OCI-LY3 (cell line): ENCODE measurements at regions not wholly inside any gene's neighbourhood (a gene's known extent, or its start where the extent isn't known, plus 50 kb on each side); places are given as distances from the start of the nearest gene placed in this dataset.

ENCODE experiments used
- EZH2phosphoT487 ChIP-seq: fragments of 200-600 bp; shearing (Covaris generic); IDR thresholded peaks from 2 replicates; pipeline ENCODE4 v1.6.1; 2018; ENCODE audit warnings: antibody characterized with exemption, mixed run types, low read depth
- TF ChIP-seq, protein P1 (sequence below): fragments of 200-600, 300-600 bp; sonication (generic); IDR thresholded peaks from 2 replicates; pipeline ENCODE4 v1.5.1; 2014; ENCODE audit warnings: antibody characterized with exemption, low read length, low read depth

- TF ChIP-seq, protein P1, sequence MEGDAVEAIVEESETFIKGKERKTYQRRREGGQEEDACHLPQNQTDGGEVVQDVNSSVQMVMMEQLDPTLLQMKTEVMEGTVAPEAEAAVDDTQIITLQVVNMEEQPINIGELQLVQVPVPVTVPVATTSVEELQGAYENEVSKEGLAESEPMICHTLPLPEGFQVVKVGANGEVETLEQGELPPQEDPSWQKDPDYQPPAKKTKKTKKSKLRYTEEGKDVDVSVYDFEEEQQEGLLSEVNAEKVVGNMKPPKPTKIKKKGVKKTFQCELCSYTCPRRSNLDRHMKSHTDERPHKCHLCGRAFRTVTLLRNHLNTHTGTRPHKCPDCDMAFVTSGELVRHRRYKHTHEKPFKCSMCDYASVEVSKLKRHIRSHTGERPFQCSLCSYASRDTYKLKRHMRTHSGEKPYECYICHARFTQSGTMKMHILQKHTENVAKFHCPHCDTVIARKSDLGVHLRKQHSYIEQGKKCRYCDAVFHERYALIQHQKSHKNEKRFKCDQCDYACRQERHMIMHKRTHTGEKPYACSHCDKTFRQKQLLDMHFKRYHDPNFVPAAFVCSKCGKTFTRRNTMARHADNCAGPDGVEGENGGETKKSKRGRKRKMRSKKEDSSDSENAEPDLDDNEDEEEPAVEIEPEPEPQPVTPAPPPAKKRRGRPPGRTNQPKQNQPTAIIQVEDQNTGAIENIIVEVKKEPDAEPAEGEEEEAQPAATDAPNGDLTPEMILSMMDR: no peak
- TF ChIP-seq EZH2phosphoT487: no peak
Observed at GRCh38 chr6:139960671-139961070, 586.2 kb upstream of the CITED2 start.
